ENCODE measurements at regions not wholly inside any gene's neighbourhood (a gene's known extent, or its start where the extent isn't known, plus 50 kb on each side); places are given as distances from the start of the nearest gene placed in this dataset.
"Not testable (repeated sequence)": the region's sequence is repeated elsewhere in the genome, so short reads cannot be mapped to it uniquely, and the experiment has no call there.

DNA sequence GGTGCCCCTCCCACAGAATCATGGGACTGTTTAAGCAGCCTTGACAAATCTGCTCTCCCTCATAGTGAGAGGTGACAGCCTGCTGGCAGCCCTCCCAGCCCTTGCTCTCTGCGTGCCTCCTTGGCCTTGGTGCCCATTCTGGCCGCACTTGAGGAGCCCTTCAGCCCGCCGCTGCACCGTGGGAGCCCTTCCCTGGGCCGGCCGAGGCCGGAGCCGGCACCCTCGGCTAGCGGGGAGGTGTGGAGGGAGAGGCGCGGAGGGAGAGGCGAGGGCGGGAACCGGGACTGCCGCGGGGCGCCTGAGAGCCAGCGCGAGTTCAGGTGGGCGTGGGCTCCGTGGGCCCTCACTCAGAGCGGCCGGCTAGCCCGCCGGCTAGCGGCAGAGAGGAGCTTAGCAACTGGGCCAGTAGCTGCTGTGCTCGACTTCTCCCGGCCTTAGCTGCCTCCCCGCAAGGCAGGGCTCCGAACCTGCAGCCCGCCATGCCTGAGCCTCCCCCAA lies 125.9 kb upstream of the MYO10 start:
- no peak for DNase-seq (ENCODE audit: low read depth)
- TF ChIP-seq POLR2A (IDR thresholded peaks at IDR 0.05; ENCODE audit: extremely low read depth, insufficient read length) (no peak), MAX (IDR thresholded peaks at IDR 0.05; ENCODE audit: low read depth, low read length) (no peak), MYC (IDR thresholded peaks at IDR 0.05; ENCODE audit: low read depth, low read length) (no peak)
- TF ChIP-seq, protein P1, sequence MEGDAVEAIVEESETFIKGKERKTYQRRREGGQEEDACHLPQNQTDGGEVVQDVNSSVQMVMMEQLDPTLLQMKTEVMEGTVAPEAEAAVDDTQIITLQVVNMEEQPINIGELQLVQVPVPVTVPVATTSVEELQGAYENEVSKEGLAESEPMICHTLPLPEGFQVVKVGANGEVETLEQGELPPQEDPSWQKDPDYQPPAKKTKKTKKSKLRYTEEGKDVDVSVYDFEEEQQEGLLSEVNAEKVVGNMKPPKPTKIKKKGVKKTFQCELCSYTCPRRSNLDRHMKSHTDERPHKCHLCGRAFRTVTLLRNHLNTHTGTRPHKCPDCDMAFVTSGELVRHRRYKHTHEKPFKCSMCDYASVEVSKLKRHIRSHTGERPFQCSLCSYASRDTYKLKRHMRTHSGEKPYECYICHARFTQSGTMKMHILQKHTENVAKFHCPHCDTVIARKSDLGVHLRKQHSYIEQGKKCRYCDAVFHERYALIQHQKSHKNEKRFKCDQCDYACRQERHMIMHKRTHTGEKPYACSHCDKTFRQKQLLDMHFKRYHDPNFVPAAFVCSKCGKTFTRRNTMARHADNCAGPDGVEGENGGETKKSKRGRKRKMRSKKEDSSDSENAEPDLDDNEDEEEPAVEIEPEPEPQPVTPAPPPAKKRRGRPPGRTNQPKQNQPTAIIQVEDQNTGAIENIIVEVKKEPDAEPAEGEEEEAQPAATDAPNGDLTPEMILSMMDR (IDR thresholded peaks at IDR 0.05; ENCODE audit: low read depth, low read length), result no peak
- no peak overlapping the region for H3K4me3 ChIP-seq (ENCODE audit: low read depth, low read length)

DNA sequence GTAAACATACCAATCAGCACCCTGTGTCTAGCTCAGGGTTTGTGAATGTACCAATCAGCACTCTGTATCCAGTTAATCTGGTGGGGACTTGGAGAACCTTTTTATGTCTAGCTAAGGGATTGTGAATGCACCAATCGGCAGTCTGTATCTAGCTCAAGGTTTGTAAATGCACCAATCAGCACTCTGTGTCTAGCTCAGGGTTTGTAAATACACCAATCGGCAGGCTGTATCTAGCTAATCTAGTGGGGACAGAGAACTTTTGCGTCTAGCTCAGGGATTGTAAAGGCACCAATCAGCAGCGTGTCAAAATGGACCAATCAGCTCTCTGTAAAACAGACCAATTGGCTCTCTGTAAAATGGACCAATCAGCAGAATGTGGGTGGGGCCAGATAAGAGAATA lies 126.7 kb upstream of the MYO10 start:
- H3K4me3 ChIP-seq (ENCODE audit: low read depth, low read length); DNase-seq (ENCODE audit: low read depth): not testable (repeated sequence)

DNA sequence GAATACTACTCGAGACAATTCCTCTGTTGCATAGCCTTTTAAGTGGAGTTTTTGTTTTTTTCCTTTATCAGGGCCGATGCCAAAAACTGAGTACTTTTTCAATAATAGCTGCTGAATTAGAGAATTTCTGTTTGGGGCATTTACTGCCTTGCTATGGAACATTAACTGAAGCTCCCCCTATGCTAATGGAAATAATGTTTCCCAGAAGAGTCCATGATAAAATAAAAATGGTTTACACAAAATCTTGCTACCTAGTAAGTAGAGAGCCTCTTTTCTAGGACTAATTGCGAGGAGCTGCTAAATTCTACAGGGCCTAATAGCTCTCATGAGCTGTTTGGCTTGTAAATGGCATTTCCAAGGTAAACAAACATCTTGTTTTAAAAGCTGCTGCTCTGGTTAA lies 128.2 kb upstream of the MYO10 start:
- no peak for DNase-seq (ENCODE audit: low read depth)
- no peak overlapping the region for H3K4me3 ChIP-seq (ENCODE audit: low read depth, low read length)
- TF ChIP-seq MYC (IDR thresholded peaks at IDR 0.05; ENCODE audit: low read depth, low read length) (no peak), MAX (IDR thresholded peaks at IDR 0.05; ENCODE audit: low read depth, low read length) (no peak), POLR2A (IDR thresholded peaks at IDR 0.05; ENCODE audit: extremely low read depth, insufficient read length) (no peak)
- TF ChIP-seq, protein P1 (IDR thresholded peaks at IDR 0.05; ENCODE audit: low read depth, low read length), result no peak

GRCh38 chr5:17065458-17065857 lies 129.4 kb upstream of the MYO10 start:
- no peak for DNase-seq (ENCODE audit: low read depth)
- no peak overlapping the region for H3K4me3 ChIP-seq (ENCODE audit: low read depth, low read length)
- no peak for TF ChIP-seq MAX (IDR thresholded peaks at IDR 0.05; ENCODE audit: low read depth, low read length)
- no peak for TF ChIP-seq POLR2A (IDR thresholded peaks at IDR 0.05; ENCODE audit: extremely low read depth, insufficient read length)
- TF ChIP-seq, protein P1 (IDR thresholded peaks at IDR 0.05; ENCODE audit: low read depth, low read length), result no peak
- TF ChIP-seq MYC (IDR thresholded peaks at IDR 0.05; ENCODE audit: low read depth, low read length), result no peak

- DNase-seq (ENCODE audit: low read depth); H3K4me3 ChIP-seq (ENCODE audit: low read depth, low read length): not testable (repeated sequence)
Observed at GRCh38 chr5:17066026-17066425, 129.9 kb upstream of the MYO10 start.

DNA sequence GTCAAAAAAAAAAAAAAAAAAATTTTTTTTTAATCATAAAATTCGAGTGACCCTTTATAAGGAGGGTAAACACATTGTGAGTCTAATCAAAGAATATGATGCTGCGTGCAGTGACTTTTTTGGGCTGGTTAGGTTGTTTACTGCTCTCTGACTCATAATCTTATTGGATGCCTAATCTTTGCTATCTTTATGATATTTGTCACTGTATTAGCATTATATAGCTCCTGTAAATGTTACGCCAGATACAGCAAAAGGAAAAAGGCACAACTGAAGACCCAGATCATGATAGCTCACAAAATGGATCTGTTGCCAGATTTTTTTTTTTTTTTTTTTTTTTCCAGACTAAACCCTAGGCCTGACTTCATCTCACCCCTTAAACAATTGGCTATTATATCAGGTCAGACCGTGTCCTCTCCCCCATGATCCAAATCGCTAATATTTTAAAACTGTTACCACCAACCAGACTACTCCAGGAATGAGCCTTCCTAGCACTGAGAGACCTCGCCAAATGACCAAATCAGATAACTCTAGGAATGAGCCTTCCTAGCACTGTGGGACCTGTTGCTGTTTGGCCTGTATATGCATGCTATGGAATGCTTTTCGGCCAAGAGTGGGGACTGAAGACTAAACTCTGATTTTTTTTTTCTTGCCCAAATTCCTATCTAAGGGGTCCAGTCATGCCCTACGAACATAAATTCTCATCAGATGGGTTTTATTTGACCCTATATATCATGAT lies 131.7 kb upstream of the MYO10 start:
- no peak for DNase-seq (ENCODE audit: low read depth)
- TF ChIP-seq, protein P1 (IDR thresholded peaks at IDR 0.05; ENCODE audit: low read depth, low read length), result no peak
- TF ChIP-seq MYC (IDR thresholded peaks at IDR 0.05; ENCODE audit: low read depth, low read length) (no peak), MAX (IDR thresholded peaks at IDR 0.05; ENCODE audit: low read depth, low read length) (no peak), POLR2A (IDR thresholded peaks at IDR 0.05; ENCODE audit: extremely low read depth, insufficient read length) (no peak)
- H3K4me3 ChIP-seq (ENCODE audit: low read depth, low read length), result no peak overlapping the region

DNA sequence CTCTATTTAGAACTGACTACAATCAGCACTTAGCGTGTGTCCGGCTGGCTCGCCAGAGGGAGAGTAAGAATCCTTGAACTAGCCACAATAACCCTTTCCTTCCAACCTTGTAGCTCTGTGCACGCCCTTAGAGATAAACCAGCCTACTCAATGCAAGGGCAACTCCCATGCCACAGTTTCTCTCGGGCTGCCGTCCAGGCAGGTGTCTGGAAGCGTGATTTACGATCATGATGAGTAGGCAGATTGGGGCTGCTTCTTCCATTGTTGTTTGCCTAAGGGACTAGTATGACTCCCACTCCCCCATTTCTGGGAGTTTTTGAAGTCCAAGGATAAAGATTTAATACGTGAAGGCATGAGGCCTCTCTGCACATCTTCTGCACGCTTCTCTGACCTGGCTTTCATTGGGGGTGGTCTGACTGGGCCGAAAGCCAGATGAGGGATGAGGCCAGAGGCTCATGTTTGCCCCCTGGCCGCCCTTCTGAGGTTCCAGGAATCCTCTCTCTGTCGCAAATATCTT lies 134.0 kb upstream of the MYO10 start:
- DNase-seq (ENCODE audit: low read depth), result no peak
- H3K4me3 ChIP-seq (ENCODE audit: low read depth, low read length), result no peak overlapping the region
- TF ChIP-seq, protein P1 (IDR thresholded peaks at IDR 0.05; ENCODE audit: low read depth, low read length), result no peak
- TF ChIP-seq MYC (IDR thresholded peaks at IDR 0.05; ENCODE audit: low read depth, low read length) (no peak), POLR2A (IDR thresholded peaks at IDR 0.05; ENCODE audit: extremely low read depth, insufficient read length) (no peak), MAX (IDR thresholded peaks at IDR 0.05; ENCODE audit: low read depth, low read length) (no peak)

All from NB4 (cell line).